ENCODE measurements at regions not wholly inside any gene's neighbourhood (a gene's known extent, or its start where the extent isn't known, plus 50 kb on each side); places are given as distances from the start of the nearest gene placed in this dataset.

DNA sequence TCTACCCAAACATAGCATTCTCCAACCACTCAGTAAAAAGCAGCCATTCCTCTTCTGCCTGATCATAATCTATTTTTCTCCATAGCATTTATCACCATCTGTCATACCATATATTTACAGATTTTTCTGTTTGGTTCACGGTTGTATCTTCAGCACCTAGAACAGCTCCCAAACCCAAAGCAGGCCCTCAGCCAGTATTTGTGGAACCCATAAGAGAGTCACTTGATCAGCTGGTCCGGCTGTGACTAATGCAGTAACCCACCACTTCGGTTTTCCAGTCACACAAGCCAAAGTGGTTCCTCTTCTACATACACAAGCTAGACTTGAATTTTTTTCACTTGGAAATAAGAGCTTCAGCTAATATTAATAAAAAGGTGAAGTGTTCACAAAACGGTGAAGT, 511.6 kb upstream of the CELF4 start:
- no peak for DNase-seq (ENCODE audit: low read depth)

DNA sequence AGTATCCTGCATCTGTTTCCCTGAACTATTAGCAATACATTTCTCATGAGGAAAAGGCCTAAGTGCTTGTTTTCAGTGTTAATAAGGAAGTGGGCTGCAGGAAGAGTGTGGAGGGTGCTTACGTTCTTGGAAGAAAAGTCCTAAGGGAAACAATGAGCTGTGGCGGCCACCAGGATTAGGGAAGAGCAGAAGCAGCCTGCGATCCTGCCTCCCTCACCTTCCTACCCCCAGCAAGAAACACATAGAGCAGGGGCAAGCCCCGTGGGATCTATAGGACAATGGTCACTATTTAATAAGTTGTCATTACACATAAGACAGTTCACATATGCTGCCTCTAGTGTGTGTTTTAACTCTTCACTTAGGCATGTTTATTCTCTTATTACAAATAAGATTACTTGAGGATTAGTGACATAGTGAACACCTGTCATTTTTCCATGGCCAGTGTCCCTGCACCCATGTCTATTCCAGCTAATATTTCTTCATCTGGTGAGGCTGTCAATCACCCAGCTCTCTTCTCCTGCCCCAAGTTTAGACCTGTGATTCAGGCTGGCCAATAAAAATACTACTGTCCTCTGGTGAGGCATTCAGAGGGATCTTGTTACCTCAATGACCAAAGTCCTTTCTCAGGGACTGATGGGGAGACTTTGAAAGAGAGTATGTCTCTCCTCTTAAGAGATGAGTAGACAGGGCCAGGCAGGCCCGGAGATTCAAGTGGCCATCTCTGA, 510.9 kb upstream of the CELF4 start:
- no peak for DNase-seq (ENCODE audit: low read depth)

DNA sequence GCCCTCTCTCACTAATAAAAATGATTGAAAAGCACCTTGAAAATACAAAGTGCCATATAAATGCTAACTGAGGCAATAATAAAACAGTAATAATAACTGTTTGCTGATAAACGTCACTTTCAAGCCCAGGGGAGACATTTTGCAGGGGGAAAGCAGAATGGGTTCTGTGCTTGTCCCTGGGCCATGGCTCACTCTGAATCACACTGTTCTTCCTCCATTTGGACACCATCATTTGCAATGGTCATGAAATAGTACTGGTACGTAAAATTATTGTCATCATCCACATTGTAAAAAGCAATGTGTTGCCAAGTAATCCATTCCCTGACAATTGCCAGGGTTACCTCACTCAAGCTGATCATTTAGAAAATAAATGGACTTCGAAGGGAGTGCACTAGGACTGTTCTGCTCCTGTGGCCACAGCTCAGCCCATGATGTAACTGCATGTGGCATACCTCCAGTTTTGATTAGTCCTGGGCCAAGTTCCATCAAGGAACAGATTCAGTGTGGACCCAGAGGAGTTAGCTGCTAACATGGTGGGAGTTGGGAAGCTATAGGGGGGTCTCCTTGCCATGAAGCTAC, 508.8 kb upstream of the CELF4 start:
- DNase-seq (ENCODE audit: low read depth): no peak

DNA sequence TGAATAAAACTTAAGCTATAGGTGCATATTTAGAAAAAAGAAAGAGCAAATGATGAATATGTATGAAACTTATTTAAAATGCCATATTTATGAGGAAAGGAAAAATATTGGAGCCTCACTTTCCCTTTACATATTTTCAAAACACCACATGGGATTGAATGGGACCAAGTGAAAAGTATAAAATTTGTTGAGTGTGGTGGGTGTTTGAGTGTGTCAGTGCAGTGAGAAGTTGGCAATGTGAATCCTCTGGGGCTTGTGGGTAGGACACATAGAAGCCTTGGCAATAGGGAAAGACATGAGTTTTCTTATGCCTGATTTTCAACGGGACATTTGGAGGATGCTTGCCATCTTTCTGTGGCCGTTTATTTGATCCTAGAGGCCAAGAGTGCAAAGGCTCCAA, 502.2 kb upstream of the CELF4 start:
- DNase-seq (ENCODE audit: low read depth): no peak

DNA sequence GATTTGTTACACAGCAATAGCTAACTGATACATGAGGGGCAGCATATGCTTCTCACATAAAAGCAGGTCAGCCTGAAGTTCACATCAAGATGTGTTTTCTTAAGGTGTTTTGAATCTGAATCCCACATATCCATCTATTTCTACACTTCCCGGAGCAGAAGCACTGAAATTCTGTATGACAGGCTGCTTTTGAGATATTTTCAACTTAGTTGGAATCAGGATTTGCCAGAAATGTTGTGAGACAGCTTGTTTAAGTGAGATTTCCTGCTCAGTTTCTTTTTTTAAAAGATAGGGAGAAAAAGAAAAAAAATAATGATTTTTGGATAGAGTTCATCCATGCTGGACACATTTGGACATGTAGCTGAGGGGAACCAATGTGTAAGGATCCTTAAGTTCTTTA, 501.5 kb upstream of the CELF4 start:
- DNase-seq (ENCODE audit: low read depth): no peak

DNA sequence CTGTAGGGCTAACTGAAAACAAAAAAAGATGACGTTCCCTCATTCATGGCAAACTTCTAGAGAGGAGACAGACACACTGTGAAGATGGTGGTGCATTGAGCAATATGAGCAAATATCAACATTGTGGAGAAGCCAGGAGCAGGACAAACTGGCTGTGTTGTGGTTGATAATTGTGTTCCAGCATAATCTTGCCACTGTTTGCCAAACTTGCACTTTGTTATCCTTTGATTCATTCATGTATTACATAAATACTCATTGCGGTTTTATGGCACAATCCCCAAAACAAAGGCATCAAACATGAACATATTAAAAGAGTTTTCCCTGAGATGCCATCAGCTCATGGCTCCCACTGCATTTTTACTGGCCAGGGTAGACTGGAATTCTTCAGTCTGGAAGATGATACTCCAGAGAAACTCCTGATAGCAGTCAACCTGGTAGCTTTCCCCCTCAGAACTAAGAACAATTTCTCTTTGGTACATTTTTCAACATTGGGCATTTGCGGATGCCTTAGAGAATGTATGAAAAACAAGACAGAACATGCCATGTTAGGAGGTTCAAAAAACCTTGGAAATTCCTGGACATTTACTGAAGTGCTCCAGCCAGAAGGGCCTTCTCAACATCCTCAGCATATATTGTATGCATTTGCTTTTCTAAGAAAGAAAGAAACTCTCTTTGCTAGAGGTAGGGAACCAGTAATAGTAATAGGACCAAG, 487.4 kb upstream of the CELF4 start:
- DNase-seq (ENCODE audit: low read depth): no peak

DNA sequence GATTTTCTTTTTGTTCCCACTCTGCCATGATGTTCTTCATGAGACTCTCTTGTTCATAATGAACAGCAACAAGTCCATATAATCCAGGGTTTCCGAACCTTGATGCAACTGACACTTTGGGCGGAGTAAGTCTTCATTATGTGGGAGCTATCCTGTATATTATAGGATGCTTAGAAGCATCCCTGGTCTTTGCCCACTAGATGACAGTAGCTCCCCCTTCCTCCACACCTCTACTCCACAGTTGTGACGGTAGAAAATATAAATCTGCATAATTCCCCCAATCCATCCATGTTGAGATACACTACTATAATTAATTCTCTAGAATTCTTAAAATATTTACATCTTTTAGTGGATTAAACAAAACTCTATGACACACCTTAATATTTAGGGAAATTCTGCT, 482.2 kb upstream of the CELF4 start:
- DNase-seq (ENCODE audit: low read depth): no peak

DNA sequence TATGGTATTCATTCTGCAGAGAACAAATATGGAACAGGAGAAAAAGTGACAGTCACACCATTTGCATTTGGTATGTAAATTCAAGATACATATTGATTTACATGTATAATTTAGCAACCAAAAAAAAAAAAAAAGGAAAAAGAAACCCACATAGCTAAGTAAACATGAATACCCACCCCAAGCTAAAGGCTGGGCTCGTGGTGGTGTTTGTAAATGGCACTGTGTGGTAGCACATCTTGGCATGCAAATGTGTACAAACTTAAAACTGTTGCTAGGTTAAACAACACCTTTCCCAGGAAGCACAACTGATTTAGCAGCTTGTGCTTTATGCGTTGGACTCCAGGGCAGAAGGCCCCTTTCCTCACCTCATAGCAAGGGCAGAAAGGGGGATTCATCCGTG, 481.1 kb upstream of the CELF4 start:
- DNase-seq (ENCODE audit: low read depth): no peak

DNA sequence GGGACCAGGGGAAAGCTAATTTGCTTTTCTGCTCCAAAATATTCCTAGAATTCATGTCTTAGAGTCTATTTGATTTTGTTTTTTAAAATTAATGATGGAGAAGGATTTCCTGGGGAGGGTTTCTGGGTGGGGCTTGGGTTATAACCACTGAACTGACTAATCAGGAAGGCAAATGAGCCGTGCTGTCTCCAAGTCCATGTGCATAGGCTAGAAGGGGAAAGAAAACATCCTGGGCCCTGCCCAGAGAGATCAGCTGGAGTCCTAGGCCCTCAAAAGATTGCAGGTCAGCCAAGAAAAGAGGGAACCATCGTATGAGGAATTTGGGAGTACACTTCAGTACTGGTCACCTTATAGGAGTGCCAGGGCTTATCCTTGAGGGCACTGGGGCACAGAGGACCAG, 480.2 kb upstream of the CELF4 start:
- DNase-seq (ENCODE audit: low read depth): no peak

DNA sequence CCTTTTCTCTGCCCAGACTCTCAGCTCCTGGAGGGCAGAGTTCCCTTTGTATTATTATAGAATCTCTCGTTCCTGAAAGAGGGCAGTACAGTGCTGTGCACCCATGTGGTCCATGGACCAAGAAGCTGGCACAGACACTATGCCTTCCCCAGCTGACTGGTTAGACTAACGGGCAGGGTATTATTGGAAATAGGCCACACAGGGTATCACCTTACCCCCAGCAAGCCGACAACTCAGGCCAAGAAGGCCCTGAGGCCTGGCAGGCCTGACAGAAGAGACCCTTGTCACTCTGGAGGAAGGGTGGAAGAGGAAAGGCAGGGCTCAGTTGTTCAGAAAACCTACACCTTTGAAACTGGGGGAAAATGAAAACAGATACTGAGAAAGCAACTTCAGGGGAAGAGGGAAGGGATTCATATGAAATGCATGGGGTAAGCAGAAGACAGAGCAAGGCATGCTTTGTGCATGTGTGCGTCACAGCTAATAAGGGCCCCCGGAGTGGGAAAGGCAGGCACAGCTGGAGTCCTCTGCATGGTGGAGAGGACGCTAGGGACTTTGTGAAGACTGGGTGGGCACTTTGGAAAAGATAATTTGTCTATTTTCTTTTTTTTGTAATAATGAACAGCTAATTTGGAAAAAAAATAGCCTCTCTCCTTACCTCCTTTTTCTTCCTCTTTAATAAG, 476.8 kb upstream of the CELF4 start:
- no peak for DNase-seq (ENCODE audit: low read depth)

DNA sequence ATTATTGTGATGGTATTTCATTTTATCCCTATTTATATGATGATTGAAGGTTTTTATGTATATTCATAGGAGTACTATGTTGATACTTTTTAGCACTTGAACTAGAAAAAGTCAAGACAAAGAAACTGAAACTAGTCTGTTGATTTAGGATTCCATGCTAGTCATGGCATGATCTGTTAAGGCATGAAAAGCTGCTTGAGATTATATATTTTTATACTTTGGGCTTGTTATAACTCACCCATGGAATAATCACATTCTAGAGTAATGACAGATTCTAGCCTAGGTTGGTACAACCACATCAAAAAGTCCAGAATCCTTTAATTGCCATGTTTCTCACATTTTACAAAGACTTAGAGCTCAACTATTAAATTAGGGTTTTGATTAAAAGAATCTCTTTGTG, 472.6 kb upstream of the CELF4 start:
- DNase-seq (ENCODE audit: low read depth): no peak

DNA sequence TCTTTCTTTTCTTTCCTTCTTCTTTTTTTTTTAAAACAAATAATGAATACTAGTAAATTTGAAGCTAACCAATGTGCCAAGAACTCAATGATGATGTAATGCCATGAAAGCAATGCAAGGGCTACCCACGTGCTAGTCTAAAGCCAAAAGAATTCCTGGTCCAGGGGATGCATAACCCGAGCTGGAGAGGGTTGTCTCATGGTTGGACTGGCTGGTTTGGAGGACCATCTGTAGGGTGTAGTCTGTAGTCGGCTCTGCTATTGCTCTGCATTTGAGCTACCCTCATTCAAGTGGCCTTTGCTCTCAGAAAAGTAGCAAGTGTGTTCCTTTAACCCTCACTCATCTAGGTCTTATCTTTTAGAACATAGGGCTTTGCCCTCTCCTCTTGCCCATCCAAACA, 469.6 kb upstream of the CELF4 start:
- DNase-seq (ENCODE audit: low read depth): no peak

DNA sequence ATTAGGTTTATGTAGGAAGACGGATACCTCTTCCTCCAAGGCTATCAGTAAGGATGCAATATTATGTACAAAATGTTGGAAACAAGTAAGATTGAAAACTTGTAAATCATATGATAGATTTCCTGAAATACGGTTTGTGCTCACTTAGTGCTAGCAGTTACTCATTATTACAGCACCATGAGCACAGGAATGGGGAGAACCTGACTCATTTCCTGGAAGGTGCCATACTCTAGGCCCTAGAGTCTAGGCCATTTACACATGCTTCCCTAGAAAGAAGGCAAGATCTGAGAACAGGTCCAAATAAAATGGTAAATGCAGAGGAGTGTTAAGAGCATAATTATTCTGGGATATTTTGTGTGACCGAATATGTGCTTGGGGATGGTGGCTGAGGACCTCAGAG, 467.7 kb upstream of the CELF4 start:
- DNase-seq (ENCODE audit: low read depth): no peak

DNA sequence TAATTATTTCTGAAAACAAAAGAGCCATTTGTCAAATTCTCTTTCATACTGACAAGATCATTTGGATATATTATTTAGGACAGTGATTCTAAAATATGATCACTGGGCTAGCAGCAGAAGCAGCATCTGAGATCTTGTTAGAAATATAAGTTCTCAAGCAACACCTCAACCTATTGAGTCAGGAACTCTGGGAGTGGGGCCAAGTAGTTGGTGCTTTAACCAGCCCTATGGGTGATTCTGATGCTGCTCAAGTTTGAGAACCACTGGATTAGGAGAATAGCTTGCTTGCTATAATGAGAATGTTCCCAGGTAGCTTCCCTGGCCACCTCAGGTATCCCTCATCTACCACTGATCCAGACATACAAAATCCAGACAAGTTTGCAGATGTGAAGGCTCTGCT, 466.9 kb upstream of the CELF4 start:
- DNase-seq (ENCODE audit: low read depth): no peak

DNA sequence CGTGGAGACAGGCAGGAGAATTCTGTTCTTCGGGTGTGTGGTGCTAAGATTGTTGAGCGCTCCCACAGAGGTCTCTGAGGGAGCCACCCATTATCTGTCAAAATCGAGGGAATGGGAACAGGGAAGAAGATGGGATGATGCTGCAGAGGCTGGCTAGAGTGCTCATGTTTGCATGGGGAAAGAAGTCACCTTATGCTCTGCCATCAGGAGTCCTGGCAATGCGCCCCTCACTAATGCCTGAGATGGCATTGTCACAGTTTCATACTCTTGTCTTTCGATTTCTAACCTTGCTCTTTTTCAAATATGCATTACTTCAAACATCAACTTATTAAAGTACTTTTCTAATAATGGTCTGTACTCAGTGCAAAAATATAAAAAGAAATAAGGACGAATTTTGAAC, 463.3 kb upstream of the CELF4 start:
- DNase-seq (ENCODE audit: low read depth): no peak

DNA sequence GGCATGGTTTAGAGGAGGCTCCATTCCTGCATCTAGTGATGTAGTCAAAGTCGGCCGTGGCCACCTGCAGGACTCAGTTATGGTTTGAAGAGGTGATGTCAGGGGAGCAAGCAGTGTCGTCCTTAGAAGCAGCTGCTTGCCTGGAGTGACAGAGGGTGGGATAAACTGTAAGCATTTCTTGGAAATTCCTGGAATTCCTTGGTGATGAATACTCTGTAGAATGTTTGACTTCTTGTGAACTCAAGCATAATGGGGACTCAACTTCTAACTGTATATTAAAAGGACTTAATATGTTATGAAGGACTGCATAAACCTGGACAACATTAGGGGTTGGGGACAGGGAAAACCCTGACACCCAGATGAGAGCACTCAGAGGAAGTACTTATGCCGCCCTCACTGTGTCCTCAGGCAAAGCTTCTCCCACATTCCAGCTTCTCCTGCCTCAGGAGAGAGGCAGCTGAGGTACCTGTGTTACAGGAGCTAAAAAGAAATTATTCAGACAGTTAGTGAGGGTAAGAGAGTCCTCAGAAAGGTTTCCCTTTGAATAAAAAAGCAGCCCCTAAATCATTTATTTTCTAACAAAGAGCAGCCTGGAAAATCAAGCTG, 459.9 kb upstream of the CELF4 start:
- DNase-seq (ENCODE audit: low read depth): no peak

DNA sequence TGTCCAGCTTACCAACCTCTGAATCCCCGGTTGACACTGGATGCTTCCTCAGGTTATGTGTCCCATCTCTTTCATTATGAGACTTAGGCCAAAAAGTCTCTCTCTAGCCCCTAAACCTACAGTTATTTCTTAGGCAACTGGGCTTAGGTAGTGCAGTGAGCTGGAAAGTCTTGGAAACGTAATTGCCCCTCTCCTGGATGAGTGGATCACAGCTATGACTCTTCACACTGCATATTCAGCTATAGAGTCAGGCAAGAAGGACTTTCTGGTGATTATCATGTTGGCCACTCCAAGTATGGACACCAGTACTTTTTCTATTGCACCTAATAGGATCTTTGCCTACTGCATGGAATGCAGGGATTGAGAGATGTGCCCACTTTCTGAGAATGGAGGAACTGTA, 458.3 kb upstream of the CELF4 start:
- no peak for DNase-seq (ENCODE audit: low read depth)

DNA sequence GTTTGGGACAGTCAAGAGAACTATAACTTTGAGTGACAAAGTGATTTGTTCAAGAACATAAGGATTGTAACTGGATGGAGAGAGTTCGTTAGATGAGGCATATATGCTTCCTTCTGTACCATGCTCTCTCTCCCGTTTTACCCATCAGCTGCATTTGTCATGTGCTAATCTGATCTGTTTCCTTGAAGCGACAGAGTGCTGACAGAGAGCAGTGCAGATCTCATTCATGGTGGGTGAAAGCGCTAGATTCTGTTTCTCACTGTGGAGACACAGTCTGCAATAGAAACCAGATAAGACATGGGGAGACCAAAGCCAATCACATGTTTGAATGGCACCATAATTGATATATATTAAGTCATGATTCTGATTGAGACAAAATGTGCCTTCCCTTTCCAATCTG, 456.6 kb upstream of the CELF4 start:
- no peak for DNase-seq (ENCODE audit: low read depth)

DNA sequence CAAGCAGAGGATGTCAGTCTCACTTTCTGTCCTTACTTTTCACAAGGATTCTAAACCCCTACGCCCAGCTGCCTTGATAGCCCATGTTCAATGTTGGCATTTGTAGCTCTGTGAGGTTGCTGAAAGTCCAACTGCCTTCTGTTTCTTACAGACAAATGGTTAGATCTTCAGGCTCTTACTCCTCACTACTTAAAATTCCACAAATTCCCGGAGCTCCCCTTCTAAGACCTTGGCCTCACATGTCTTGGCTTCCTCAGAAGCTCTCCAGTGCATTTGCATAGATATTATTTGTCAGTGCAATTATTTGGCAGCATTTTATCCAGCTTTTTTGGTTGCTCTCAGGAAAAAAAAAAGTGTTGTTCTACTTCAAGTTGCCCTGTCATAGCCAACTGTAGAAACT, 453.7 kb upstream of the CELF4 start:
- DNase-seq (ENCODE audit: low read depth): no peak

DNA sequence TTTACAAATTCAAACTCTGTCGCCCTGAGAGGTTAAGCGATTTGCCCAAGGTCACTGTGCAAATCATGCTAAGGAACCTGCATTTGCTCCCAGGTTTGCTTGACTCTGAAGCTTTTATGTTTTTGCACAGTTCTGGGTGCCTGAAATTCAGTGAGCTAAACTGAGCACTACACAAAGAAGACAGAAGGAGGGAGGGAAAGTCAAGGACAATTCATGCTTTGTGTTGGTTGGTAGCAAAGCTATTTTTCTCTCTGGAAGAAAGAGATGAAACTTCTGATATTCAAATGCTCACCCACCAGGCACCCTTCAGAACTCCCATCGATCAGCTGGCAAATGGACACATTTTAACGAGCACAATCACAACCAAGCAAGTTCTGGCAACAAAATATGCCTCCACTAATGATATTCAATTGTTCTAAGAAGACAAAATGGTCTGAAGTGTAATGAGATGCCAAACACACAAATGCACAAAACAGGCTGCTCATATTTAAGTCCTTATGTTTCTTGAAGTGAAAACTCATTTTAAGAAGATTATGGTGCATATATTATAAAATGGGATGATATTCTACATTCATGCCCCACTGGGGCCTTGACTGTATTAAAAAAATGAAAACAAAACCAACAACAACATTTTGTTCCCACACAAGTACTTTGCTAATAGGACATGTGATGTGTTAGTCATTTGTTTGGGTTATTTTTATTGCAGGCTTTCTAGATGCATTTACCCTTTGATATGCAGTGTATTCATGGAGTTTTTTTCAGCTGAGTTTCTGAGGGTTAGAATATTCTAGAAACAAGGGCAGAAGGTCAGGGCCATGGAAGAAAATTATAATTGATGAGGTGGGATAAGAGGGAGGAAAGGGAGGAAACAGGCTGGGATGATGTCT, 445.6 kb upstream of the CELF4 start:
- no peak for DNase-seq (ENCODE audit: low read depth)

DNA sequence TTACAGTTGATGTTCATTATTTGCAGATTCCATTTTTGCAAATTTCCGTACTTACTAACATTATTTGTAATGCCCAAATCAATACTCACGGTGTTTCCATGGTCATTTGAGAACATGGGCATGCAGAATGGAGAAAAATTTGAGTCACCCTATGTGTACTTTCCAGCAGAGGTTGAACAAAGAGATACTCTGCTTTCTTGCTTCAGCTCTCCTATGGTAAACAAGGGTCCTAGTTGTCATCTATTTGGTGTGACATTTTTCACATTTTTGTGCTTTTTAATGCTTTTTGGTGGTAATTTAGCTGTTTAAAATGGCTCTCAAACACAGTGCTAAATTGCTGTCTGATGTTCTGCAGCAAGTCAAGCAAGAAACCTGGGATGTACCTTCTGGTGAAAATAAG, 444.4 kb upstream of the CELF4 start:
- DNase-seq (ENCODE audit: low read depth): no peak

DNA sequence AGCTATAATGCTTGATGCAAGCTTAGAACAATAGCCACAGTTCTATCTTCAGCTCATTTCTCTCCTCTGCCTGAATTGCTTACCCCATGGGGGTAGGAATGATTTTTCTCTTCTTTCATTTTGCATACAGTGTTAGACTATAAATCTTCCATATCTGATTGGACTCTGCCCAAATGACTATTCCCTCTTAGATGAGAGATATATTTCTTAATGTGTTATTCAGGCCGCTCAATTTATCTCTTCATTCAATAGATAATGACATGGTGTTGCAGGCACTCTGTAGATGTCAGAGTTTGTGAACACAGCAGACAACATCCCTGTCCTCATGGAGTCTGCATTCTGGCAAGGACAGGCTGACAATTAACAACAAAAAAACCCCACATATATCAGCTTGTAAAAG, 443.7 kb upstream of the CELF4 start:
- DNase-seq (ENCODE audit: low read depth): no peak

Data from T-helper 22 cell (primary cell).